NOMO-1 treated with dmso at 0.1 percent for 144 hours (cell line): ENCODE measurements at regions not wholly inside any gene's neighbourhood (a gene's known extent, or its start where the extent isn't known, plus 50 kb on each side); places are given as distances from the start of the nearest gene placed in this dataset.
A peak's percentile ranks its signal among the peaks of the same experiment; 100 is the strongest.

ENCODE experiments used
- DNase-seq: peaks from one replicate; lab custom pipeline; 2025; ENCODE audit not compliant: unreplicated experiment; lab: John Stamatoyannopoulos, UW

GRCh38 chr6:144335311-144335861, 50.3 kb downstream of the UTRN start:
- DNase-seq = no peak

DNA sequence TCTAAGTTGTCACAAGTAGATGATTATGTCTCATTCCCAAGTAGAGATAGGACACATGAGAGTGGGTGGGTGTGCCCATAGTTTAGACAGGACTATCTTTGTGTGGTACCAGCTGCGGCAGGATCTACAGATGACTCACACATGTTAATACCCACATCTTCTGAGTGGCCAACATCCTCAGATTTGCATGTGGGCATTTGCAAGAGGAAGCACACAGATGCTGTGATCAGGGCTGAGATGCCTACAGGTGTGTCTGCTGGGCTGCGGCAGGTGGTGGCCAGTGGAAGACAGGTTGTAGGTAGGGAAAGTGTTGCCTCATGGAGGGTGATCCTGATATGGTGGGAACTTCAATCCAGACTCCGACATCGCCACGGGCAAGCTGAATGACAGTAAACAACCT, 50.8 kb downstream of the UTRN start:
- no peak for DNase-seq

DNA sequence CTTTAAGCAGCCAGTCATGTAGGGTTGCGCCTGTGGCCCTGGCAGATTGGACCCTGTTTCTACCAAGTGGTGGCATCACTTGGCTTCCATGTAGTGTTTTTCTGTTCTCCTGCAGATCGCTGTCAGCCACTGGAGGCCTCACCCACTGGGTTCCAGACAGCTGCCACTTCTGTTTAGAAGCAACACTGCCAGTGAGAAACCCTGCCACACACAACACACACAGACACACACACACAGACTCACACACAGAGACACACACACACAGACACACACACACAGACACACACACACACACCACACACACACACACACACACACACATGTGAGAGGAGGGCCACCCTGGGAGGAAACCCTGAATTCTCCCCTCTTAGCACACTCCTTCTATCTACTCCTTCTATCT, 51.8 kb downstream of the UTRN start:
- DNase-seq = no peak

GRCh38 chr6:144338474-144338873, 53.3 kb downstream of the UTRN start:
- DNase-seq = no peak

GRCh38 chr6:144338951-144339700, 54.0 kb downstream of the UTRN start:
- DNase-seq = no peak

DNA sequence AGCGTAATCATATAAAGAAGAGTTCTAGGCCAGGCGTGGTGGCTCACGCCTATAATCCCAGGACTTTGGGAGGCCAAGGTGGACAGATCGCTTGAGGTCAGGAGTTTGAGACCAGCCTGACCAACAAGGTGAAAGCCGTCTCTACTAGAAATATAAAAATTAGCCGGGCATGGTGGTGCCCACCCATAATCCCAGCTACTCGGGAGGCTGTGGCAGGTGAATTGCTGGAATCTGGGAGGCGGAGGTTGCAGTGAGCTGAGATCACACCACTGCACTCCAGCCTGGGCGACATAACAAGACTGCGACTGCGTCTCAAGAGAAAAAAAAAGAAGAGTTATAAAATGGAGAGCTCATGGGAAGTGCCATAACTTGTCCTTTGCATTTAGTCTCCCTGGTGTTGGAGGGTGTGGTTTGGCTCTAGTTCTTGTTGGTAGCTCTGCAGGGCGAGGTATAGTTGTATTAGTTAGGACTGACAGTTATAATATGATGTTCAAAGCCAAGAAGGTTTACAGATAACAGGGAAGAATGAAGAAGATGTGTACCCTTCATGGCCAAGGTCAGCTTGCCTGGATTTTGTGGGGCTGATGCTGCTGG, 54.8 kb downstream of the UTRN start:
- DNase-seq = no peak

GRCh38 chr6:144340541-144341371, 55.6 kb downstream of the UTRN start:
- DNase-seq = no peak

- no peak for DNase-seq
These were observed 56.8 kb downstream of the UTRN start for GRCh38 chr6:144341831-144342527.

DNA sequence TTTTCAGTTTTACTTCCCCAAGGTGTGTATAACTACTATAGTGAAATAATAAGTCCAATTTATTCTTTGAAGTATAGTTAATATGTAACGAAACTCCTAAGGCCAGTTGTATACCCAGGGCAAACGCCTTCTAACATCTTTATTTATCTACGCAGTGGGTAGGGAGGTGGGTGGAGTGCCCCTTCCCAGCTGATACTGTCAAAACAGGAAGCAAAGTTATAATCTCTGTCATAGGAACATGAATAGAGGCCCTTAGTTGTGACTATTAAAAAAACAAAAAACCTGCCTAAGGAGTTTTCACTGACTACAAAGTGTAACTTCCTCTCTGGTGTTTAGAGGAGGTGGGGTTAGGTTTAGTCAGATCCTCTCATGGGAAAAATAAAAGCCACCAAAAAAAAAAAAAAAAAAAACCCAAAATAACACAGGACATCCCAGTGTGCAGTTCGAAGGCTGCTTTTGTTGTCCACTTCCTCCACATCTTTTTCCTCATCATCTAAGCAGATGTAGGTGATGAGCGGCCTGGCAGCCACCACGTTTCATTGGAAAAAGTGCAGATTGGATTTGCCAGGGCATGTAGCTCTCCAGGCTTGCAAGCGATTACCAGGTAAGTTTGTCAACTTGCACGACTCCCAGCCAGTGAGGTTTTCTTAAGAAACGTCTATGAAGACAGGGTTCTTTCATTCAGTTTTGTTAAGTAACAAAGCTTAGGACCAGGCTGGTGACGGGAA, 58.7 kb downstream of the UTRN start:
- DNase-seq = peak; percentile 51

- DNase-seq = no peak
These were observed 59.5 kb downstream of the UTRN start for GRCh38 chr6:144344646-144345045.

DNA sequence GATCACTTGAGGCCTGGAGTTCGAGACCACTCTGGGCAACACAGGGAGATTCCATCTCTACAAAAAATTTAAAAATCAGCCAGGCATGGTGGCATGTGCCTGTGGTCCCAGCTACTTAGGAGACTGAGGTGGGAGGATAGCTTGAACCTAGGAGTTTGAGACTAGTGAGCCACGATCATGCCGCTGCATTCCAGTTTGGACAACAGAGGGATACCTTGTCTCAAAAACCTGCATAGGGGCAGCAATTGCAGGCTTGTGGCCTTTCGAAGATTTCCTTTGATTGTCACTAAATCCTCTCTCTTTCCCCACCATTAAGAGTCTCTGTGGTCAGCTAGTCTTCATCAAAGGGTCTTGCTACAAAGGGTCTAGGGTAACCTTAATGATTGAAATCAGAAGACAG, 60.3 kb downstream of the UTRN start:
- no peak for DNase-seq

GRCh38 chr6:144346719-144347447, 61.7 kb downstream of the UTRN start:
- no peak for DNase-seq

DNA sequence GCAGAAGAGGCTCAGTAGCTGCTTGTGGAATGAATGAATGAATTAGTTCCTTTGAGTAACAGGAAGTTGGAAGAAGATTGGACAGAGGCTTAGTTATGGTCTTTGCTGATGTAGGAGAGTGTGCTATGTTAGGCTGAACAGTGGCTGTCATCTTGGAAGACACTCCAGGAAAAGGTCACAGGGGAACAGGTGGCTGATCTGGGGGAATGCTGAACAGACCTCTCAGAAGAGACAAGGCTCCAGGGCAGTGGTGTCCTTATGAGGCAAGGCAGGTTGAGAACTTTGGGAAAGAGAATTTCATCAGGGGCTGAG, 62.3 kb downstream of the UTRN start:
- DNase-seq = no peak

GRCh38 chr6:144347933-144348332, 62.8 kb downstream of the UTRN start:
- no peak for DNase-seq

- no peak for DNase-seq
These were observed 64.8 kb downstream of the UTRN start for GRCh38 chr6:144349690-144350527.

- no peak for DNase-seq
These were observed 65.4 kb downstream of the UTRN start for GRCh38 chr6:144350528-144350880.

GRCh38 chr6:144351379-144352127, 66.4 kb downstream of the UTRN start:
- DNase-seq = no peak

GRCh38 chr6:144352331-144352730, 67.2 kb downstream of the UTRN start:
- DNase-seq = peak; percentile 82
